HL-60 (cell line): ENCODE measurements at regions not wholly inside any gene's neighbourhood (a gene's known extent, or its start where the extent isn't known, plus 50 kb on each side); places are given as distances from the start of the nearest gene placed in this dataset.
"Not testable (repeated sequence)": the region's sequence is repeated elsewhere in the genome, so short reads cannot be mapped to it uniquely, and the experiment has no call there.

ENCODE experiments used
- DNase-seq, 2 experiments: peaks; one replicate each; pipeline ENCODE4 v3.0.0-alpha.2; 2010 to 2020; ENCODE audit warnings: low read depth in 1 of 2, low spot score in 1 of 2
- H3K27ac ChIP-seq: fragments of 250-450 bp; sonication (Bioruptor Pico); replicated peaks from 2 replicates; pipeline ENCODE4 v1.5.1; 2020; ENCODE audit warnings: mild to moderate bottlenecking, moderate library complexity
- H3K27me3 ChIP-seq: fragments of 250-450 bp; sonication (Bioruptor Pico); 2 replicates; pipeline ENCODE4 v1.5.1; 2021; ENCODE audit warnings: mild to moderate bottlenecking, moderate library complexity; ENCODE audit not compliant: insufficient read depth, poor library complexity, severe bottlenecking
- H3K4me3 ChIP-seq: replicated peaks from 2 replicates; pipeline ENCODE4 v1.5.1; 2011; ENCODE audit warnings: mild to moderate bottlenecking, control low read depth, low read length; ENCODE audit not compliant: insufficient read depth
- GABPA ChIP-seq: IDR thresholded peaks from 2 replicates; pipeline ENCODE4 v1.6.1; 2012; ENCODE audit warnings: low read depth
- POLR2AphosphoS5 ChIP-seq: IDR thresholded peaks from 2 replicates; pipeline ENCODE4 v1.6.1; 2012; ENCODE audit warnings: low read depth
- REST ChIP-seq: IDR thresholded peaks from 2 replicates; pipeline ENCODE4 v1.6.1; 2012; ENCODE audit warnings: low read depth; ENCODE audit not compliant: insufficient replicate concordance
- SPI1 ChIP-seq: IDR thresholded peaks from 2 replicates; pipeline ENCODE4 v1.6.1; 2012; ENCODE audit warnings: low read depth, mild to moderate bottlenecking, borderline replicate concordance
- TF ChIP-seq, protein P1 (sequence below): IDR thresholded peaks from one replicate; pipeline ENCODE4 v1.5.1; 2011; ENCODE audit warnings: low read length, control low read depth, inconsistent platforms; ENCODE audit not compliant: insufficient read depth

- DNase-seq = no peak
- H3K4me3 ChIP-seq = no peak overlapping the region
- TF ChIP-seq GABPA (no peak), POLR2AphosphoS5 (no peak), REST (no peak), SPI1 (no peak)
- TF ChIP-seq, protein P1, sequence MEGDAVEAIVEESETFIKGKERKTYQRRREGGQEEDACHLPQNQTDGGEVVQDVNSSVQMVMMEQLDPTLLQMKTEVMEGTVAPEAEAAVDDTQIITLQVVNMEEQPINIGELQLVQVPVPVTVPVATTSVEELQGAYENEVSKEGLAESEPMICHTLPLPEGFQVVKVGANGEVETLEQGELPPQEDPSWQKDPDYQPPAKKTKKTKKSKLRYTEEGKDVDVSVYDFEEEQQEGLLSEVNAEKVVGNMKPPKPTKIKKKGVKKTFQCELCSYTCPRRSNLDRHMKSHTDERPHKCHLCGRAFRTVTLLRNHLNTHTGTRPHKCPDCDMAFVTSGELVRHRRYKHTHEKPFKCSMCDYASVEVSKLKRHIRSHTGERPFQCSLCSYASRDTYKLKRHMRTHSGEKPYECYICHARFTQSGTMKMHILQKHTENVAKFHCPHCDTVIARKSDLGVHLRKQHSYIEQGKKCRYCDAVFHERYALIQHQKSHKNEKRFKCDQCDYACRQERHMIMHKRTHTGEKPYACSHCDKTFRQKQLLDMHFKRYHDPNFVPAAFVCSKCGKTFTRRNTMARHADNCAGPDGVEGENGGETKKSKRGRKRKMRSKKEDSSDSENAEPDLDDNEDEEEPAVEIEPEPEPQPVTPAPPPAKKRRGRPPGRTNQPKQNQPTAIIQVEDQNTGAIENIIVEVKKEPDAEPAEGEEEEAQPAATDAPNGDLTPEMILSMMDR = no peak
- H3K27ac ChIP-seq = no peak overlapping the region
- H3K27me3 ChIP-seq = no peaks in the 10 kb centered on the region
Measured at GRCh38 chr12:89870413-89871184, 162.0 kb upstream of the ATP2B1 start.

DNA sequence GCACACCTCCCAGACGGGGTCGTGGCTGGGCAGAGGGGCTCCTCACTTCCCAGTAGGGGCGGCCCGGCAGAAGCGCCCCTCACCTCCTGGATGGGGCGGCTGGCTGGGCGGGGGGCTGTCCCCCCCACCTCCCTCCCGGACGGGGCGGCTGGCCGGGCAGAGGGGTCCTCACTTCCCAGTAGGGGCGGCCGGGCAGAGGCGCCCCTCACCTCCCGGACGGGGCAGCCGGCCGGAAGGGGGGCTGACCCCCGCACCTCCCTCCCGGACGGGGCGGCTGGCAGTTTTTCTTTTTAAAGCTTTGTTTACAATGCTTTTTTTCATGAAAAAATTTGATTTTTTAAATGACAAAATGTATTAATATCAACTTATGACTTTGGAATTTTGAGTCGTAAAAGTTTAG is 159.0 kb upstream of the ATP2B1 start:
- H3K4me3 ChIP-seq, H3K27me3 ChIP-seq, DNase-seq, H3K27ac ChIP-seq: not testable (repeated sequence)

GRCh38 chr12:89864411-89864810 is 155.8 kb upstream of the ATP2B1 start:
- Histone ChIP-seq H3K4me3 (no peak overlapping the region), H3K27me3 (no peaks in the 10 kb centered on the region), H3K27ac (peak overlapping the region; percentile 78)
- DNase-seq = no peak
- TF ChIP-seq REST = no peak
- TF ChIP-seq, protein P1 = no peak
- no peak for TF ChIP-seq GABPA
- no peak for TF ChIP-seq POLR2AphosphoS5
- no peak for TF ChIP-seq SPI1

DNA sequence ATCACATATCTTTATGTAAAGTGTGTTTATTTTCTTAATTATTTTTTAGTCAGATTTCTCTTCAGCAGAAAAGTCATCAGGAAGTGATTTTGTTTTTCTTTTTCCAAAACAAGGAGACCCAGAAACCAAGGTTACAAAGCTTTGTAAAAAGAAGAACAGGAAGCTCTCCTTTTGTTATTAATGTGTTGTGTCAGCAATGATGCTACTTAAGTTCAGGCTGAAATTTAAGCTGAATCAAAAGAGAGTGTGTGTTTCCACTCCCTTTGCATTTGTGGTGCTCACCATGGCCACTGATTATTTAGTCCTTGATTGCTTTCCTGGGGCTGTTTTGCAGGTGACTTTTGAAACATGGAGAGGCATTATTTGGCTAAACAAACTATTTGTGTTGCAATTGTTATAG is 155.3 kb upstream of the ATP2B1 start:
- TF ChIP-seq, protein P1 = no peak
- peak; percentile 38; the same call in 1 of the 2 replicates for TF ChIP-seq SPI1
- no peak for TF ChIP-seq GABPA
- Histone ChIP-seq H3K27ac (peak overlapping the region; percentile 78), H3K27me3 (no peaks in the 10 kb centered on the region), H3K4me3 (no peak overlapping the region)
- DNase-seq = no peak
